ENCODE measurements at regions not wholly inside any gene's neighbourhood (a gene's known extent, or its start where the extent isn't known, plus 50 kb on each side); places are given as distances from the start of the nearest gene placed in this dataset.

DNA sequence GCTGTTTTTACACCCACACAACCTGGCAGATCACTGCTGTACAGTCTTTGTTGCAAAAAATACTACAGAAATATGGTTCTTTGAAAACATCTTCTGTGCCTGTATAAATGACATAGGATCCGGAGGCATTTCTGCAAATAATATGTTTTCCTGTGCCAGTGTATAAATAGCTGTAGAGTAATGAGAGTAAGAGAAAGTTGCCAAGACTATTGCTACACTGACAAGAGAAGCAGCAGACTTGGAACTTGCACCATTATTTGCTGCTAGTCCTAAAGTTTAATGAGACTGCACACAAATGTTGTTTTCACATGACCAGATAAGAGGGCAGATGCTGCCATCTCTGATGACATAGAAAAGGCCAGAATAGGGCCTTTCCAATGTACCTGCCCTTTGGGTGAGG, 50.0 kb upstream of the DTNBP1 start:
- no peak for DNase-seq (ENCODE audit: extremely low read depth, low read depth)
- no peak overlapping the region for H3K4me3 ChIP-seq (replicated peaks; ENCODE audit: low read depth, low read length)
- TF ChIP-seq, protein P1, sequence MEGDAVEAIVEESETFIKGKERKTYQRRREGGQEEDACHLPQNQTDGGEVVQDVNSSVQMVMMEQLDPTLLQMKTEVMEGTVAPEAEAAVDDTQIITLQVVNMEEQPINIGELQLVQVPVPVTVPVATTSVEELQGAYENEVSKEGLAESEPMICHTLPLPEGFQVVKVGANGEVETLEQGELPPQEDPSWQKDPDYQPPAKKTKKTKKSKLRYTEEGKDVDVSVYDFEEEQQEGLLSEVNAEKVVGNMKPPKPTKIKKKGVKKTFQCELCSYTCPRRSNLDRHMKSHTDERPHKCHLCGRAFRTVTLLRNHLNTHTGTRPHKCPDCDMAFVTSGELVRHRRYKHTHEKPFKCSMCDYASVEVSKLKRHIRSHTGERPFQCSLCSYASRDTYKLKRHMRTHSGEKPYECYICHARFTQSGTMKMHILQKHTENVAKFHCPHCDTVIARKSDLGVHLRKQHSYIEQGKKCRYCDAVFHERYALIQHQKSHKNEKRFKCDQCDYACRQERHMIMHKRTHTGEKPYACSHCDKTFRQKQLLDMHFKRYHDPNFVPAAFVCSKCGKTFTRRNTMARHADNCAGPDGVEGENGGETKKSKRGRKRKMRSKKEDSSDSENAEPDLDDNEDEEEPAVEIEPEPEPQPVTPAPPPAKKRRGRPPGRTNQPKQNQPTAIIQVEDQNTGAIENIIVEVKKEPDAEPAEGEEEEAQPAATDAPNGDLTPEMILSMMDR (IDR thresholded peaks at IDR 0.05; ENCODE audit: low read depth, low read length, missing control alignments): no peak
